Muscle layer of colon (tissue), 2 donors: ENCODE measurements at regions not wholly inside any gene's neighbourhood (a gene's known extent, or its start where the extent isn't known, plus 50 kb on each side); places are given as distances from the start of the nearest gene placed in this dataset.
"Not testable (repeated sequence)": the region's sequence is repeated elsewhere in the genome, so short reads cannot be mapped to it uniquely, and the experiment has no call there.

Source experiments
- H3K27ac ChIP-seq: one replicate; pipeline ENCODE4 v1.7.0; 2013; ENCODE audit warnings: low read depth, mild to moderate bottlenecking, low read length, moderate library complexity
- H3K27me3 ChIP-seq, 2 donors: one replicate each; pipeline ENCODE4 v1.7.0; 2013; ENCODE audit warnings: low read length in 2 of 2, mild to moderate bottlenecking in 2 of 2; ENCODE audit not compliant: insufficient read depth in 2 of 2, control insufficient read depth in 1 of 2
- H3K36me3 ChIP-seq: one replicate; pipeline ENCODE4 v1.7.0; 2013; ENCODE audit warnings: mild to moderate bottlenecking, low read length; ENCODE audit not compliant: insufficient read depth
- H3K4me1 ChIP-seq: one replicate; pipeline ENCODE4 v1.7.0; 2013; ENCODE audit warnings: mild to moderate bottlenecking, low read length; ENCODE audit not compliant: insufficient read depth
- H3K4me3 ChIP-seq, 2 donors: one replicate each; pipeline ENCODE4 v1.7.0; 2013; ENCODE audit warnings: low read length in 2 of 2, low read depth in 1 of 2, mild to moderate bottlenecking in 1 of 2, moderate library complexity in 1 of 2
- H3K9ac ChIP-seq: one replicate; pipeline ENCODE4 v1.7.0; 2013; ENCODE audit warnings: low read length
- H3K9me3 ChIP-seq: one replicate; pipeline ENCODE4 v1.7.0; 2013; ENCODE audit warnings: mild to moderate bottlenecking, low read length
- donor health status: abdominal sarcoma.
- donor health status: Adenocarcinoma of cecum.

- Histone ChIP-seq H3K9me3 (no peaks in the 10 kb centered on the region), H3K4me1 (peaks cover 10% of the 10 kb centered on the region), H3K36me3 (no peaks in the 10 kb centered on the region), H3K27me3 (no peaks in the 10 kb centered on the region), H3K4me3 (peak overlapping the region in 1 of 2 donors; percentile 8), H3K9ac (no peak overlapping the region), H3K27ac (no peak overlapping the region)
Observed at GRCh38 chr1:55781003-55781402, 565.8 kb upstream of the USP24 start.

- Histone ChIP-seq H3K27me3 (no peaks in the 10 kb centered on the region), H3K4me3 (no peak overlapping the region)
Observed at GRCh38 chr1:55777545-55777944, 562.4 kb upstream of the USP24 start.

GRCh38 chr1:55775007-55775406, 559.8 kb upstream of the USP24 start:
- Histone ChIP-seq H3K27ac (no peak overlapping the region), H3K36me3 (no peaks in the 10 kb centered on the region), H3K9me3 (no peaks in the 10 kb centered on the region), H3K27me3 (no peaks in the 10 kb centered on the region), H3K4me1 (no peaks in the 10 kb centered on the region), H3K9ac (no peak overlapping the region), H3K4me3 (no peak overlapping the region)

More at GRCh38 chr1:55777545-55777944, 562.4 kb upstream of the USP24 start:
- H3K36me3 ChIP-seq: no peaks in the 10 kb centered on the region
- H3K9ac ChIP-seq: no peak overlapping the region
- no peaks in the 10 kb centered on the region for H3K9me3 ChIP-seq
- no peak overlapping the region for H3K27ac ChIP-seq
- peaks cover 4% of the 10 kb centered on the region for H3K4me1 ChIP-seq

GRCh38 chr1:55774446-55774845, 559.3 kb upstream of the USP24 start:
- no peak overlapping the region for H3K9ac ChIP-seq
- H3K27me3 ChIP-seq: no peaks in the 10 kb centered on the region
- no peaks in the 10 kb centered on the region for H3K9me3 ChIP-seq
- no peak overlapping the region for H3K27ac ChIP-seq
- H3K36me3 ChIP-seq: no peaks in the 10 kb centered on the region
- no peak overlapping the region for H3K4me3 ChIP-seq
- no peaks in the 10 kb centered on the region for H3K4me1 ChIP-seq

- H3K9me3 ChIP-seq: no peaks in the 10 kb centered on the region
- no peaks in the 10 kb centered on the region for H3K4me1 ChIP-seq
- no peaks in the 10 kb centered on the region for H3K36me3 ChIP-seq
- H3K27ac ChIP-seq: no peak overlapping the region
- no peak overlapping the region for H3K9ac ChIP-seq
- H3K4me3 ChIP-seq: no peak overlapping the region
- no peaks in the 10 kb centered on the region for H3K27me3 ChIP-seq
Observed at GRCh38 chr1:55773211-55773940, 558.2 kb upstream of the USP24 start.

- Histone ChIP-seq H3K27ac (no peak overlapping the region), H3K4me1 (no peaks in the 10 kb centered on the region), H3K4me3 (no peak overlapping the region), H3K9me3 (no peaks in the 10 kb centered on the region), H3K27me3 (no peaks in the 10 kb centered on the region), H3K36me3 (no peaks in the 10 kb centered on the region), H3K9ac (no peak overlapping the region)
Observed at GRCh38 chr1:55768327-55768952, 553.3 kb upstream of the USP24 start.

- H3K27ac ChIP-seq: no peak overlapping the region
- no peaks in the 10 kb centered on the region for H3K36me3 ChIP-seq
- no peak overlapping the region for H3K9ac ChIP-seq
- H3K27me3 ChIP-seq: no peaks in the 10 kb centered on the region
- H3K4me1 ChIP-seq: no peaks in the 10 kb centered on the region
- H3K4me3 ChIP-seq: no peak overlapping the region
- H3K9me3 ChIP-seq: no peaks in the 10 kb centered on the region
Observed at GRCh38 chr1:55767171-55767570, 552.0 kb upstream of the USP24 start.

GRCh38 chr1:55765505-55765904, 550.3 kb upstream of the USP24 start:
- H3K27me3 ChIP-seq, H3K36me3 ChIP-seq, H3K4me1 ChIP-seq, H3K9ac ChIP-seq, H3K9me3 ChIP-seq, H3K4me3 ChIP-seq, H3K27ac ChIP-seq: not testable (repeated sequence)

- H3K9me3 ChIP-seq: no peaks in the 10 kb centered on the region
Observed at GRCh38 chr1:55751776-55752175, 536.6 kb upstream of the USP24 start.

GRCh38 chr1:55750628-55750995, 535.4 kb upstream of the USP24 start:
- Histone ChIP-seq H3K4me1 (no peaks in the 10 kb centered on the region), H3K9me3 (no peaks in the 10 kb centered on the region), H3K27me3 (no peaks in the 10 kb centered on the region), H3K9ac (no peak overlapping the region), H3K27ac (no peak overlapping the region), H3K4me3 (no peak overlapping the region), H3K36me3 (no peaks in the 10 kb centered on the region)

More at GRCh38 chr1:55751776-55752175, 536.6 kb upstream of the USP24 start:
- Histone ChIP-seq H3K4me1 (no peaks in the 10 kb centered on the region), H3K27ac (no peak overlapping the region), H3K9ac (no peak overlapping the region), H3K4me3 (no peak overlapping the region), H3K36me3 (no peaks in the 10 kb centered on the region), H3K27me3 (no peaks in the 10 kb centered on the region)

- H3K36me3 ChIP-seq: no peaks in the 10 kb centered on the region
- no peaks in the 10 kb centered on the region for H3K9me3 ChIP-seq
- H3K9ac ChIP-seq: no peak overlapping the region
- H3K4me1 ChIP-seq: no peaks in the 10 kb centered on the region
- H3K27ac ChIP-seq: no peak overlapping the region
- no peak overlapping the region for H3K4me3 ChIP-seq
- no peaks in the 10 kb centered on the region for H3K27me3 ChIP-seq
Observed at GRCh38 chr1:55749975-55750627, 534.9 kb upstream of the USP24 start.
